Osteocyte (in vitro differentiated cells): ENCODE measurements at regions not wholly inside any gene's neighbourhood (a gene's known extent, or its start where the extent isn't known, plus 50 kb on each side); places are given as distances from the start of the nearest gene placed in this dataset.

Experiments
- DNase-seq: peaks from one replicate; pipeline ENCODE4 v3.0.0; 2021; ENCODE audit warnings: mixed read lengths; ENCODE audit not compliant: unreplicated experiment; ENCODE audit errors: extremely low spot score
- H3K27ac Mint-ChIP-seq: one replicate; pipeline ENCODE4 v1.8.0; 2021; ENCODE audit warnings: mild to moderate bottlenecking, mixed read lengths; ENCODE audit not compliant: unreplicated experiment
- H3K27me3 Mint-ChIP-seq: one replicate; pipeline ENCODE4 v1.8.0; 2021; ENCODE audit warnings: mixed read lengths; ENCODE audit not compliant: unreplicated experiment
- H3K36me3 Mint-ChIP-seq: one replicate; pipeline ENCODE4 v1.8.0; 2021; ENCODE audit warnings: mixed read lengths; ENCODE audit not compliant: unreplicated experiment
- H3K4me1 Mint-ChIP-seq: one replicate; pipeline ENCODE4 v1.8.0; 2021; ENCODE audit warnings: mixed read lengths; ENCODE audit not compliant: unreplicated experiment
- H3K4me3 Mint-ChIP-seq: one replicate; pipeline ENCODE4 v1.8.0; 2021; ENCODE audit warnings: mild to moderate bottlenecking, moderate library complexity, mixed read lengths; ENCODE audit not compliant: unreplicated experiment
- H3K9me3 Mint-ChIP-seq: one replicate; pipeline ENCODE4 v1.8.0; 2021; ENCODE audit warnings: mixed read lengths; ENCODE audit not compliant: unreplicated experiment
- TF ChIP-seq, protein P1 (sequence below): fragments of 200-600 bp; sonication (generic); IDR thresholded peaks from 2 replicates; pipeline ENCODE4 v1.5.0; 2021; ENCODE audit warnings: antibody characterized with exemption, mild to moderate bottlenecking, moderate library complexity

- Mint-ChIP-seq H3K4me1 (peaks cover 15% of the 10 kb centered on the region), H3K27ac (no peak overlapping the region)
- no peak for DNase-seq
Observed at GRCh38 chr18:39784541-39784940, 2170.5 kb upstream of the PIK3C3 start.

GRCh38 chr18:39781565-39781964, 2173.5 kb upstream of the PIK3C3 start:
- Mint-ChIP-seq H3K4me1 (peaks cover 11% of the 10 kb centered on the region), H3K36me3 (no peaks in the 10 kb centered on the region), H3K27me3 (peaks cover 2% of the 10 kb centered on the region), H3K9me3 (peaks cover 3% of the 10 kb centered on the region), H3K4me3 (no peak overlapping the region), H3K27ac (no peak overlapping the region)
- TF ChIP-seq, protein P1, sequence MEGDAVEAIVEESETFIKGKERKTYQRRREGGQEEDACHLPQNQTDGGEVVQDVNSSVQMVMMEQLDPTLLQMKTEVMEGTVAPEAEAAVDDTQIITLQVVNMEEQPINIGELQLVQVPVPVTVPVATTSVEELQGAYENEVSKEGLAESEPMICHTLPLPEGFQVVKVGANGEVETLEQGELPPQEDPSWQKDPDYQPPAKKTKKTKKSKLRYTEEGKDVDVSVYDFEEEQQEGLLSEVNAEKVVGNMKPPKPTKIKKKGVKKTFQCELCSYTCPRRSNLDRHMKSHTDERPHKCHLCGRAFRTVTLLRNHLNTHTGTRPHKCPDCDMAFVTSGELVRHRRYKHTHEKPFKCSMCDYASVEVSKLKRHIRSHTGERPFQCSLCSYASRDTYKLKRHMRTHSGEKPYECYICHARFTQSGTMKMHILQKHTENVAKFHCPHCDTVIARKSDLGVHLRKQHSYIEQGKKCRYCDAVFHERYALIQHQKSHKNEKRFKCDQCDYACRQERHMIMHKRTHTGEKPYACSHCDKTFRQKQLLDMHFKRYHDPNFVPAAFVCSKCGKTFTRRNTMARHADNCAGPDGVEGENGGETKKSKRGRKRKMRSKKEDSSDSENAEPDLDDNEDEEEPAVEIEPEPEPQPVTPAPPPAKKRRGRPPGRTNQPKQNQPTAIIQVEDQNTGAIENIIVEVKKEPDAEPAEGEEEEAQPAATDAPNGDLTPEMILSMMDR = no peak
- no peak for DNase-seq

More at GRCh38 chr18:39784541-39784940, 2170.5 kb upstream of the PIK3C3 start:
- Mint-ChIP-seq H3K36me3 (no peaks in the 10 kb centered on the region), H3K9me3 (no peaks in the 10 kb centered on the region), H3K4me3 (no peak overlapping the region), H3K27me3 (peaks cover 2% of the 10 kb centered on the region)
- TF ChIP-seq, protein P1 = no peak

GRCh38 chr18:39780774-39781173, 2174.3 kb upstream of the PIK3C3 start:
- no peak for DNase-seq
- TF ChIP-seq, protein P1 = no peak
- Mint-ChIP-seq H3K27me3 (no peaks in the 10 kb centered on the region), H3K4me1 (peaks cover 15% of the 10 kb centered on the region), H3K9me3 (peaks cover 3% of the 10 kb centered on the region), H3K36me3 (no peaks in the 10 kb centered on the region), H3K27ac (no peak overlapping the region), H3K4me3 (no peak overlapping the region)

- H3K27ac Mint-ChIP-seq = no peak overlapping the region
- peaks cover 3% of the 10 kb centered on the region for H3K9me3 Mint-ChIP-seq
- no peaks in the 10 kb centered on the region for H3K36me3 Mint-ChIP-seq
- no peak for DNase-seq
- no peaks in the 10 kb centered on the region for H3K27me3 Mint-ChIP-seq
- TF ChIP-seq, protein P1 = no peak
- H3K4me1 Mint-ChIP-seq = peaks cover 23% of the 10 kb centered on the region
- H3K4me3 Mint-ChIP-seq = no peak overlapping the region
Observed at GRCh38 chr18:39779926-39780325, 2175.1 kb upstream of the PIK3C3 start.

GRCh38 chr18:39776766-39777165, 2178.3 kb upstream of the PIK3C3 start:
- Mint-ChIP-seq H3K27me3 (no peaks in the 10 kb centered on the region), H3K4me1 (peaks cover 37% of the 10 kb centered on the region), H3K27ac (no peak overlapping the region), H3K36me3 (no peaks in the 10 kb centered on the region), H3K4me3 (no peak overlapping the region), H3K9me3 (peaks cover 6% of the 10 kb centered on the region)
- TF ChIP-seq, protein P1 = no peak
- no peak for DNase-seq
